GM23338 (cell line): ENCODE measurements at regions not wholly inside any gene's neighbourhood (a gene's known extent, or its start where the extent isn't known, plus 50 kb on each side); places are given as distances from the start of the nearest gene placed in this dataset.

Source experiments
- ATAC-seq: fragments of 200-7000 bp; cut with Tn5 transposase; 3 replicates; pipeline ENCODE4 v1.9.1; 2020
- DNase-seq: peaks from one replicate; pipeline ENCODE4 v3.0.0-alpha.2; 2015; ENCODE audit warnings: low spot score
- H2AFZ ChIP-seq: fragments of 200-600 bp; sonication (generic); 2 replicates; pipeline ENCODE4 v1.8.0; 2016; ENCODE audit warnings: antibody characterized with exemption, mild to moderate bottlenecking, moderate library complexity
- H3F3A ChIP-seq: fragments of 200-600 bp; sonication (generic); replicated peaks from 2 replicates; pipeline ENCODE4 v1.8.0; 2017; ENCODE audit warnings: antibody characterized with exemption, mixed run types, low read depth
- H3K27ac ChIP-seq: fragments of 200-600 bp; sonication (generic); 2 replicates; pipeline ENCODE4 v1.6.1; 2016; ENCODE audit warnings: low read depth
- H3K27me3 ChIP-seq: fragments of 200-600 bp; sonication (generic); 2 replicates; pipeline ENCODE4 v1.8.0; 2016; ENCODE audit warnings: mild to moderate bottlenecking, mixed run types, moderate library complexity; ENCODE audit not compliant: insufficient read depth
- H3K36me3 ChIP-seq: fragments of 200-600 bp; sonication (generic); 2 replicates; pipeline ENCODE4 v1.8.0; 2016; ENCODE audit warnings: mild to moderate bottlenecking; ENCODE audit not compliant: insufficient read depth
- H3K4me1 ChIP-seq: fragments of 200-600 bp; sonication (generic); 2 replicates; pipeline ENCODE4 v1.8.0; 2016; ENCODE audit warnings: mild to moderate bottlenecking, moderate library complexity; ENCODE audit not compliant: insufficient read depth
- H3K4me2 ChIP-seq: fragments of 200-600 bp; sonication (generic); 2 replicates; pipeline ENCODE4 v1.7.1; 2017; ENCODE audit warnings: mixed run types
- H3K4me3 ChIP-seq: fragments of 200-600 bp; sonication (generic); 2 replicates; pipeline ENCODE4 v1.6.1; 2016; ENCODE audit warnings: mixed run types
- H3K79me2 ChIP-seq: fragments of 200-600 bp; sonication (generic); replicated peaks from 2 replicates; pipeline ENCODE4 v1.8.0; 2017; ENCODE audit warnings: mild to moderate bottlenecking; ENCODE audit not compliant: insufficient read depth
- H3K9me2 ChIP-seq: fragments of 200-600 bp; sonication (generic); 2 replicates; pipeline ENCODE4 v1.8.0; 2017; ENCODE audit not compliant: insufficient read depth
- H4K20me1 ChIP-seq: fragments of 200-600 bp; sonication (generic); replicated peaks from 2 replicates; pipeline ENCODE4 v1.8.0; 2017; ENCODE audit warnings: mild to moderate bottlenecking; ENCODE audit not compliant: insufficient read depth
- H3K27ac Mint-ChIP-seq: 2 replicates; pipeline ENCODE4 v1.8.0; 2020; ENCODE audit warnings: inconsistent platforms, mild to moderate bottlenecking, moderate library complexity, mixed read lengths
- H3K27me3 Mint-ChIP-seq: 3 replicates; pipeline ENCODE4 v1.8.0; 2022; ENCODE audit warnings: low read depth, mild to moderate bottlenecking, moderate library complexity, mixed read lengths, inconsistent platforms; ENCODE audit not compliant: insufficient read depth, poor library complexity
- H3K36me3 Mint-ChIP-seq: 3 replicates; pipeline ENCODE4 v1.8.0; 2021; ENCODE audit warnings: low read depth, mild to moderate bottlenecking, inconsistent platforms, moderate library complexity, mixed read lengths
- H3K4me1 Mint-ChIP-seq: 3 replicates; pipeline ENCODE4 v1.8.0; 2020; ENCODE audit warnings: mild to moderate bottlenecking, inconsistent platforms, mixed read lengths
- H3K4me3 Mint-ChIP-seq: 3 replicates; pipeline ENCODE4 v1.8.0; 2021; ENCODE audit warnings: moderate library complexity, mild to moderate bottlenecking, inconsistent platforms, mixed read lengths
- H3K9me3 Mint-ChIP-seq: 3 replicates; pipeline ENCODE4 v1.8.0; 2020; ENCODE audit warnings: moderate library complexity, mild to moderate bottlenecking, inconsistent platforms, mixed read lengths
- CREB1 ChIP-seq: fragments of 250-450 bp; sonication (Bioruptor Pico); IDR thresholded peaks from 2 replicates; pipeline ENCODE4 v1.5.0; 2020; ENCODE audit warnings: low read depth, mild to moderate bottlenecking, moderate library complexity
- CTCF ChIP-seq, 2 experiments: fragments of 200-600 bp in 1 of 2; sonication (generic) in 1 of 2; conservative IDR thresholded peaks; 2 replicates each; pipeline versions ENCODE4 v1.5.1 to v1.6.1; 2016 to 2017; ENCODE audit warnings: antibody characterized with exemption in 2 of 2, low read depth in 2 of 2, mild to moderate bottlenecking in 2 of 2, moderate library complexity in 1 of 2
- ETS1 ChIP-seq: IDR thresholded peaks from 2 replicates; pipeline ENCODE4 v1.6.1; 2016; ENCODE audit warnings: antibody characterized with exemption
- EZH2 ChIP-seq: fragments of 200-600 bp; sonication (generic); IDR thresholded peaks from one replicate; pipeline ENCODE4 v1.8.0; 2017; ENCODE audit warnings: antibody characterized with exemption, mild to moderate bottlenecking, low read depth; ENCODE audit not compliant: unreplicated experiment
- JUNB ChIP-seq: IDR thresholded peaks from one replicate; pipeline ENCODE4 v1.6.1; 2016; ENCODE audit warnings: antibody characterized with exemption; ENCODE audit not compliant: unreplicated experiment
- POLR2AphosphoS5 ChIP-seq: IDR thresholded peaks from 2 replicates; pipeline ENCODE4 v1.6.1; 2016; ENCODE audit warnings: antibody characterized with exemption, low read depth
- REST ChIP-seq: IDR thresholded peaks from one replicate; pipeline ENCODE4 v1.6.1; 2018; ENCODE audit warnings: antibody characterized with exemption; ENCODE audit not compliant: unreplicated experiment
- ZNF462 ChIP-seq: fragments of 250-450 bp; sonication (Bioruptor Pico); IDR thresholded peaks from 2 replicates; pipeline ENCODE4 v1.5.0; 2020; ENCODE audit warnings: mild to moderate bottlenecking, moderate library complexity

- TF ChIP-seq REST (no peak), CREB1 (CRISPR knock-in tag) (no peak)
These were observed 85.1 kb upstream of the AP1S2 start (continued) for GRCh38 chrX:15939737-15940136.

- H3K27ac ChIP-seq: no peak overlapping the region
- Mint-ChIP-seq H3K4me1 (no peaks in the 10 kb centered on the region; the same call in 2 of the 3 replicates), H3K27ac (no peak overlapping the region), H3K9me3 (no peaks in the 10 kb centered on the region; the same call in 2 of the 3 replicates), H3K4me3 (no peak overlapping the region), H3K36me3 (peaks cover 5% of the 10 kb centered on the region; the same call in 2 of the 3 replicates), H3K27me3 (no peaks in the 10 kb centered on the region)
- ATAC-seq (no peak), DNase-seq (no peak)
- H2AFZ ChIP-seq: no peak overlapping the region
- H3K36me3 ChIP-seq: no peaks in the 10 kb centered on the region
- H3K9me2 ChIP-seq: 0 out of 2 replicates have a peak, but pooled peaks cover 8% of the 10 kb centered on the region
- H3K79me2 ChIP-seq: no peaks in the 10 kb centered on the region
- H3K4me1 ChIP-seq: no peaks in the 10 kb centered on the region
- no peak overlapping the region for H3K4me3 ChIP-seq
- H4K20me1 ChIP-seq: no peaks in the 10 kb centered on the region
- no peaks in the 10 kb centered on the region for H3F3A ChIP-seq
- H3K27me3 ChIP-seq: no peaks in the 10 kb centered on the region
- H3K4me2 ChIP-seq: no peak overlapping the region
- TF ChIP-seq POLR2AphosphoS5: no peak
- no peak for TF ChIP-seq CTCF (conservative IDR thresholded peaks at IDR 0.05; ENCODE audit: low read depth in 2 of 2)
- no peak for TF ChIP-seq JUNB
- TF ChIP-seq CREB1 (CRISPR knock-in tag): no peak
- no peak for TF ChIP-seq ETS1
- no peak for TF ChIP-seq REST
- TF ChIP-seq ZNF462 (CRISPR knock-in tag): no peak
- no peak for TF ChIP-seq EZH2
These were observed 83.5 kb upstream of the AP1S2 start for GRCh38 chrX:15938072-15938471.
